NAMALWA (cell line): ENCODE measurements at regions not wholly inside any gene's neighbourhood (a gene's known extent, or its start where the extent isn't known, plus 50 kb on each side); places are given as distances from the start of the nearest gene placed in this dataset.

ENCODE experiments used
- DNase-seq: peaks from one replicate; pipeline ENCODE4 v3.0.0-alpha.2; 2015; ENCODE audit warnings: low spot score

DNA sequence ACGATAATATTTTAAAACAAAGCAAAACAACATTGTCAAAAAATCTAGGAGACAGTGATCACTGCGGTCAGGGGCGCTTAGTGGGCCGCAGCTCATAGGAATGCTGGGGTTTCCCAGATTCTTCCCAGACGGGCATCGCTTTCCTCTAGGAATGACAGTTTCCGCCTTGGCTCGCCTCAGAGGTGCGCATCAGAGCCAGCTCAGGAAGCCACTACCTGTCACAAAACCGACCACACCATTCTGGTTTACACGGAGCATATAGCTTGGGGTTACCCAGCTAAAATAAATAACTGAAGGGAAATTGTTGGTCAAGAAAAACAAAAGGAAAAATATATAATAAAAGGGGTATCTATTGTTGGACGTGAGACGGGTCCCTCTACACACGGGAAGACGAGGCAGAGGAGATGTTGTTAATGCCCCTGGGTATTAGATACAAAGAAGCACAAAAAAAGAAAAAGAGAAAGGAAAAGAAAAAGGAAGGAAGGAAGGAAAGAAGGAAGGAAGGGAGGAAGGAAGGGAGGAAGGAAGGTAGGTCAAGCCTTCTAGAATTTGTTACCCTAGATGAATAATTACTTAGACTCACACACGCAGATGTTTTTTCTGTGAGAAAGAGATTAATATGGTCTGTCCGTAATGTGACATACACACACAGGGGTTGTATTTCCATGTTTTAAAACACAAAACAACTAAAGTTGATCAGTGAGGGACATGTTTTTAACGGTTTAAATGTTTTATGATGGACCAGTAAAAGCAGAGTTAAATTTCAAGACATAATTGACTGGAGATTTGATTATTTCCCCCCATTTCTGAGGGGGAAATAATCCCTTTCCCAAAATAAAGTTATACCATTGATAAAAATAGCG, 292.4 kb upstream of the NFE2L3 start:
- peak; percentile 13 for DNase-seq

DNA sequence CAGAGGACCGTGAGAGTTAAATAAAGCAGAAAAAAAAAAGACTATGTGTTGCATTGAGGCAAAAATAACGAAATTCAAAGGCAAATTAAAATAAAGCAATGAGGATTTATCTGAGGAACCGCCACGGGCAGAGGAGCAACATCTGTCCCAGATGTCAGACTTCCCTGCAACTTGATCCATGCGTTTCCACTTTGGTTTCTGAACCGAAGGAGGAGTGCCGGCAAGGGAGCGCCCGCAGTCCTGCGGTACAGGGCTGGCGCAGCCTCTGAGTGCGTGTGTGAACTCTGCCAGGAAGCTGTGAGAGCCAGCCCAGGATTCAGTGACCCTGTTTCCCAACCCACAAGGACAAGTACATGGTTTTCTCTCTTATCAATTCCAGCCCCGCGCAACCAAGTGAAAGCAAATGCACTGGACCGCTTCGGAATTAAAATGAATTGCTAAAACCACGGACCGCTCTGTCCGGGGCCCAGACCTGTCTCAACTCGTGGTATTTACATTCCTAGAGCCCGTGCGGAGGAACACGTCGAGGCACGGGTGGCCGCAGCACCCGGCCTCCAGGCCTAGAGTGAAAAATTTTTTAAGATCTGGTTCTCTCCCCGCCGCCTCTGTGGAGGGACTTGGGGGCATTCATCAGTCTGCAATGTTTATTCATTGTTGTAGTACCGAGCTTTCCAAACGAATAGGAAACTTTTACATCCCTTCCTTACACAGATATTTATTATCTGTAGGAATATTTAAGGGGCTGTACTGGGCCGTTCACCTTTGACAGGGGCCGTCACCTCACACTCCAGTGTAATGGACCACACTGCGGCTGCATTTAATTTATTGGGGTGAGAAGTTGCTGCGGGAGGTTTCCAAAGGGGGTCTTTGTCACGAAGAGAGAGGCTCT, 291.5 kb upstream of the NFE2L3 start:
- peak; percentile 21 for DNase-seq

DNA sequence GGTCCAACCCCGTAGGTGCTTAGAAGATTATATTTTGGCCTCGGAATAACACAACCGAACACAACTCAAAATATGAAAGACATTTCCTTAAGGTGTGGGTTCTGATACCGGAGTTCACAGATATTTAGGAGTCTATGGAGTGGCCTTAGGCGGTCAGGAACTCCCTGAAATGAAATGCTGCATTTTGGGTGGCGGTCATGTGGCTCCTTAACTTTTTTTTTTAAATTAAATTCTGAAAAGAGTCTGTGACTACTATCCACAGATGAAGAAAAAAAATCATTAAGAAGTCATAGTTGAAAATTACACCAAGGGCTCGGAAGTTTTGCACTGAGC, 290.9 kb upstream of the NFE2L3 start:
- peak; percentile 33 for DNase-seq

DNA sequence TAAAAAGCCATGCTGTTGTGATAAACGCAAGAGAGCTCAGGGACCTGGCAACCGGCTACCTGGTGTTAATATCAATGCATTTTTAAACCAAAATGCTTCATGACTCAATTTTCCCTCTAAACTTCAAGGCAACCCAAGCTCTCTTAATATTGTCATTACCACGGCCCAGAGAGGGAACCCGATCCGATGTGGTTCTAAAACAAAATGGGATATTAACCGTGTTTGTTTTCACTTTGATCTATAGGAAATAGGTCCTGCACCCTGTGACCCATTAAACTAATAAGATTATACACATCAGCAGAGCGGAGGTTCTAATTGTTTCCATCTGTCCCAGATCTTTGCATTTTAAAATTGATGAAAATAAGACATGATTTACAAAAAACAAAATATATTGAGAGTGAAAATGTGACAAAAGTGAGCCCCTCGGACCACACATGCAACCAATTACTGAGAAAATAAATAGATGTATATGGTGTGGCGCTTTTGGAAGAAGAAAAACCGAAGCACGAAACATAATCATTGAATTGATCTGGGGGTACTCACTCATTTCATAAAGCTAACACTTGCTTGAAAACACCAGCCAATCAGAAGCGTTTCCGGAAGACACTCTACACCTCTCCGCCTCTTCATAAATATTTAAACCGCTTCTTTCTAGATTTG, 290.3 kb upstream of the NFE2L3 start:
- DNase-seq = no peak

DNA sequence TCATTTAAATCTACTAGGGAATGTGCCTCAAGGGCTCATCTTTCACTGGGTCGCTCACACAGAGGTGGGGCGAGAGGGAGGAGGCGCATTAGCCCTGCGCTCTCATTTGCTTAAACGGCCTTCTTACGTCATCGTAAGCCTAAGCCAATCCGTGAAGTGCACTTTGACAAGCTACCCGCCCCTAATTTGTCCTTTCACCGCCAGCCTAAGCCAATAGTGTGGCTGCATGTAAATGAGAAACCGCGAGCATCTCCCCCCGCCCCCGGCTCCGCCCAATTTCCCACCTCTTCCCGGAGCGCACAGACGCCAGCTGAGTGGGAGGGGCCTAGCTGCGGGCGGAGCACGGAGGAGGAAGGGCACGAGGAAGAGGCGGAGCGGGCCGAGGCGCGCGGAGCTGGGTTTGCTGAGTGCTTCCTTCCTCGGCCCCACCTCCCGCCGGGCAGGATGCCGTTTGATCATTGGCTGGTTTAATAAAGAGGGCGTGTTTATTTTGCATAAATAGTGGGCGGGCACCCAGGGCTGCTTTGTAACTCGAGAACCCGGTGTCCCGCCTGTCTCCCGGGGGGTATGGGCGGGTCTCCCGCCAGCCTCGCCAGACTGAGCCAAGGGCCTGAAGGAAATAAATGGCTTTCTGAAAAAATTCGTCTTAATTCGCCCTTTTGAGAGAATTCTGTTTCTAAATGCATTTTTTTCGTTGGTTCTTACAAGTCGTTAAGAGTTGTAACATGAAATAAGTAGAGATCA, 289.6 kb upstream of the NFE2L3 start:
- peak; percentile 100 for DNase-seq

DNA sequence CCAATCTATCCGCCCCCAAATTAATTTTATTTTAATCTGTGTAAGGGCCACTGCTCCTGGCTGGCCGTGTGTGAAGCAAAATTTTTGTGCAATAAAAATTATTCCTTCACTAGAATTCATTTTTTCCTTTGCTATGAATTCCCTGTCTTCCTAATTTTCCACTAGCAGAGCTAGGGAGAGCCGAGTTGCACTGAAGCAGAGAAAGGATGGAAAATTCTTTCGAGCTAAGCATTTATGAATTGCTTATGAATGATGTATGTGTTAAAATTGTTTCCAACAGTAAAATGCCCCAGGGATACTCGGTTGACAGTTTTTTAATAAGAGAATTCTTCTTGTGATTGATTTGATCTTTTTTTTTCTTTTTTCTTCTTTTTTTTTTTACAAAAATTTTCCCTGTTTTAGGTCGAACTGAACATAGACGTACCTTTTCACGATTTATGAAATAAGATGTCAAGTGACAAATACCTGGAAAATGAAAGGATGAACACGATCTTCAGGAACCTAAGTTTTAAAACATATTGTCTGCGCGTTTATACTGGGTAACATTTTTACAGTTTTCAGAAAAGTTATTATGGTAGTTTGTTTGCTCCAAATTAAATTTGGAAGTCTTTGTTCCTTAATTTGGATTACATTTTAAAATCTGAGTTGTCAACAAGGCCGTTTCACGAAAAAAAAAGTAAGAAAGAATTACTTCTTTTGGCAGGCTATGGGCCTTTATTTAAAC, 288.8 kb upstream of the NFE2L3 start:
- no peak for DNase-seq

DNA sequence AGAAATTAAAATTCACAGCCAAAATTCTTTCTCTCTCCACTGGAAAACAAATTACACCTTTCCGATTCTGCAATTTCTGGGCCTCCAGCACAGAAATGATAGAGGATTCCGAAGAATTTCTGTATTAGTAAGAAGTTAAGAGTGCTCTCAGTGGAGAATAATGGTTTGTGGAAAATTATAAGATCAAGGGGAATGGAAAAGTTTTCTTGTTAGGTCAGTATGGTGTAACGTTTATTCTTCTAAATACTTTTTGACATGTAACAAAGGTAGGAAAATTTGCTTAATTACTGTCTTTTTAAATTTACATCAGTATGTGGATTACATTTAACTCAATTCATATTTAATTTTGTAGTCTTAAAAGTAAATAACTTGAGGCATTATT, 288.3 kb upstream of the NFE2L3 start:
- DNase-seq = peak; percentile 15

DNA sequence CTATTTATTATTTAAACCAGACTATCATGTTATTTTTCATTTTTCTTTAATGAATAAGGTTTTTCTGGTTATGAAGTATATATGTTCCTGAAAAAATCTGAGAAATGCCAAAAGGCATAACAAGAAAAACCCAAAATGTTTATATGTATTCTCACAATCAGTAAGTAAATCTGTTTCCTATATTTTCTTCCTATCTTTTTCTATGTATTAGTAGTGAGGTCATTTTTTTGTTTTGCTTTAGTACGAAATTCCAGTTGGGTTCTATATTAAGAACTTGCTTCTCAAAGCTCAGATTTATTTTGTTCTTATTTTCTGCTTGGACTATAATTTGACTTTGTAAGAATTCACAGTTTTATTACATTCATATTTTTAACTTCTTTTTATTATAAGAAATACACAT, 287.5 kb upstream of the NFE2L3 start:
- DNase-seq = no peak

DNA sequence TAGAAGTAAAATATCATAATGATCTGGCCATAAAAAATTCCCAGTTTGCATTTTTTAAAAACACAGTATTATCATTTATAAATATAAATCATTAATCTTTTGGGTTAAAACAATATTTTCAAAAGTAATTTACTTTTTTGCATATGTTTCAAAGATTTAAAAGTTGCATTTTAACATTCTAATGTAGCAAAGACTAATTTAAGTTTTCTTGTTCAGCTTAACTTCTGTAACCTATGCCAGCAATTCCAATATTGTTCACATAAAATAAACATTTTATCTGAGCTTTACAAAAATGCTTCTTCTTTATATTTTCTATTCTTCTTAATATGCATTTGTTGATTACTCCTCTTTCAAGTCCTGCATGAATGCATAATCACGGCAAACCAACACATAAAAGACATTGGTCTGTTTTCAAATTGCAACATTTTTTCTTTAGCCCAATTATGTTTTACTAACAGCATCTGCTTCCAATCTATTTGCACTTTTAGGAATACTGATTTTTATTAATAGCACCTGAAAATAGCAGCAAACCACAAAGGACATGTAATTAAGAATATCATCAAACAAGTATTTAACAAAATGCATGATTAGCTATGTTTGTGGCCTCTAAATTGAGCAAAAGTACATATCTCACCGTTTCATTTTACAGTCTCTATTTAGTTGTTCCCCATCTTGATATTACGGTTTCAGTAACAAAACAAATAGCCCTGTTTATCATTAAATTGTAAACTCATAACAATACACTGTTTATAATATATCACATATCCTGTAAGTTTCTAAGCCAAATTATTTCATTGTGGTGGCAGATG, 286.9 kb upstream of the NFE2L3 start:
- no peak for DNase-seq

DNA sequence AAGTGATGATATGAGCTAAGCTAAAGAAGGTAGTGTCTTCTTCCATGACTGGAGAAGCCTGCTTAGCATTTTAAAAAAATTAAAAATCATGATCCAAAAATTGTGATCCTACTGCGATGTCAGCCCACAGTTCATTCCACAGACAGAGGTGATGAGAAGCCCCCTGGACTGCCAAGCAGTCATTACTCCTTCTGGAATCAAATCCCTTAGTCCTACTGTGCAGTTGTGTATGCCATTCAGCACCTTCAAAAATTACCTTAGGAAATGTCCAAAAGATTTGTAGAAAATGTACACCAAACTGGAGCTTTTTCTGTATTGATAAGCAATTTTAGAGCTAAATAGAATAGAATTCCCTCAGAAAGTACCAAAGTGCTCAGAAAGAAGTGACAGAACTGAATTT, 283.5 kb upstream of the NFE2L3 start:
- no peak for DNase-seq

DNA sequence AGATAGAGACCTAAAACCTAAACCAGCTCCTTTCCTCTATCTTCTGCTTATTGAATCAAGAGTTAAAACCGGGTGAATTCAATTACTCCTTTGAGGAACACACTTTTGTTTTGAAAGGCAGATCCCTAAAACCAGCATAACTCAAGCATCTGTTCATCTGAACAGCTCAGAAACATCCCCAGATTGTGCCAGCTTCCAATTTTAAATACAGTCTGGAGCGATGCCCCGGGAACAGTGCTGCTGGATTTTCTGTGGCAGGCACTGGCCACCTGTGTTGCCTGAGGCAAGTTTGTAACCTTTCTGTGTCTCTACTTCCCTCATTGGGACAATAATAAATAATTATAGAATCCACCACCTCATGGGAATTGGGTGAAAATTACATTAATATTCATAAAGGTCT, 281.4 kb upstream of the NFE2L3 start:
- DNase-seq = no peak

DNA sequence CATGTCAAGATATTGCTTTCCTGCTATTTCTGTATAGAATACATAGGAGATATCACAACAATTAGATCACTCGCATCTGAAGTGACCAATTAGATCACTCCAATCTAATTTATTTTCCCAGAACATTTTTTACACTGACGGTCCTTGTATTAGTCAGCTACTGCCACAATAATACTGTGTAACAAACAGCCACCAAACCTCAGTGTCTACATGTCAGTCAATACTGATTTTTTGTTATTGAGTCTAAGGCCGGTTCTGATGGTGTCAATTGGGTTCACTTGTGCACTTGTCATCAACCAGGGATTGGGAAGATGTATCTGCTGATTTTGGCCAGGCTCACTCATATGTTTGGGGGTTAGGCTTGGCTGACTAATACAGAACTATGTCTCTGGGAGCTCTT, 275.9 kb upstream of the NFE2L3 start:
- no peak for DNase-seq

DNA sequence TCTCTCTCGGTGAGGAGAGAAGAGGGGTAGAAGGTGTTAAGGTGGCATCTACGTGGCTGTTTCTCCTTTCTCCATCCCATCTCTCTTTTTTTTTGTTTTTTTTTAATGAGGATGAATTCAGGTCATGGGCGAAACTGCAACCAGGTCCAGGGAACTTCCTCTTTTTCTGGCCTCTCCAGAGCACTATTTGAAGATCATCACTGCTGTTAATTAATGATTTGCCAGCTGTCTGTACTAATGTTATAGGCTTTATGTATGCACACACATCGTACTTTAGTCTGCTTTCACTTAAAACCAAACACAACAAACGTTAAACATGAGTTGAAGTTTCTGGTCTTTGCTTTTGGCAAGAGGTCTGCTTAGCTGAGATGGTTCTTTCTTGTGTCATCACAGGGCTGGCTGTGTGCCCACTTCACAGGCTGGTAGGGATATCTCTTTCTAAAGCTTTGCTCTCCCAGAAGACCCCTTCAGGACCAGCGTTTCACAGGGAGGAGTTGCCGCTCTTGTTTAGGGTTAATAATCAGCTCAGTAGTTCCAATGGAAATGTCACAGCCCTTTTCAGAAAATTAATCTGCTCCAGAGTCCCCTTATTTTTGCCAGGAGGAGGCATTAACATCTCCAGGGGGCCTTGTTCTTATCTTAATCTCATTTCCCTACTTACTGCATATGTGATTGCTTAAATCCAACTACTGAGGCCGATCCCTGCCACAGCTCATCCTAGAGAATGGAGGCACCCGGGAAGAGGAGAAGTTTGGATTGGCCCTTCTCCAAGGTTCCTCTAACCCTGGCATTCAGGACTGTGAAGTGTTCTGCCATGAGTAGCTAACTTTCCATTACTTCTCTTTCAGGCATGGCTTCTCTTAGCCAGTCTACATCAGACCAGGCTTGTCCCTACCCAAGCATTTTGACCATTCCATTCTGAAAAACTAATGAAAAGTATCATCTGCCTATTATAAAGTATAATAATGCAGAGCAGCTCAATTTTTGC, 273.9 kb upstream of the NFE2L3 start:
- DNase-seq = peak; percentile 58

DNA sequence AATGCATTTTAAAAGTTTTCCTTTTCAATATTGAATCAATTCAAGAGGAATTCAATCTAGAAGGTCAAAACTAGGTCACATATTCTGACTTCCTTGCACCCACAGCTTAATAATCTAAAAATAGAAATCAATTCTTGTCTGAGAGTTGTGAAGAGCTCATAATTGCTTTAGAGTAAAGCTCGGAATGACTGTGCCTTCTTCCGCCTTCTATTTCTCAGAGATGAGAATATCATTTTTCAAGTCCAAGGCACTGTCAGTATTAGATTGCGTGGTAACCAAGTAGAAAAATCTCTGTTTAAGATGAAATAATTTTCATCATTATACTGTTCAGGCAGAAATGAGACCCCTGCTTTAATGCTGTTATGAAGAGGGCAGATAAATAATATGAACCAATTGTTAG, 272.2 kb upstream of the NFE2L3 start:
- DNase-seq = no peak

DNA sequence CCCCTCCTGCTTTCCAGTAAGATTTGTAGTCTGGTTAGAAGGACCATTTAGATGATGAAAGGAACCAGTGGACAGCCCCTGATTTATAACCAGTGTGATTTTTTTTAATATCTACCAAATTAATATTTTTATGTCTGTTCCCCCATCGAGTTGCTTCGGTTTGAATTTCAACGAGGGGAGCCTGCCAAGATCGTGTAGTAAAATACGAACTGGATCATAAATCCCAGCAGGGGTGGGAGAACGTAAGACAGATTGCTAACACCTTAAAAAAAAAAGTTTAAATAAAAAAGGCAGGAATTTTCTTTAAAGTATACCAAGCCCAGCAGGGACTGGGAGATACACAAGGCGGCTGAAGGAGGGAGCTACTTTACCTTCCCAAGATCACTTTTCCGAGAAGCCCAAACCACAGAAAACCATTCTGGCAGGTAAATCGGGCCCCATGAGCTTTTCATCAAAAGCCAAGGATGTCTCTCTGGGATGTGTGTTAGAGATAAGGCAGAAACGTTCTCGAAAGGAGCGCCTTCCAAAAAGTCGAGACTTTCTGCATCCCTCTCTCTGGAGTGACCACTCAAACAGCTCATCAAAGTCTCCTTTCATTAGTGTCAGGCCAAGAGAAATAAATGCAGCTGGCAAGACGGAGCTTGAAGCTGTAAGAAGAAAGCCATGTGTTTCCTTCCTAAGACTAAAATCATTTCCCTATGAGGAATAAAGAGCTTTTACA, 270.5 kb upstream of the NFE2L3 start:
- no peak for DNase-seq

DNA sequence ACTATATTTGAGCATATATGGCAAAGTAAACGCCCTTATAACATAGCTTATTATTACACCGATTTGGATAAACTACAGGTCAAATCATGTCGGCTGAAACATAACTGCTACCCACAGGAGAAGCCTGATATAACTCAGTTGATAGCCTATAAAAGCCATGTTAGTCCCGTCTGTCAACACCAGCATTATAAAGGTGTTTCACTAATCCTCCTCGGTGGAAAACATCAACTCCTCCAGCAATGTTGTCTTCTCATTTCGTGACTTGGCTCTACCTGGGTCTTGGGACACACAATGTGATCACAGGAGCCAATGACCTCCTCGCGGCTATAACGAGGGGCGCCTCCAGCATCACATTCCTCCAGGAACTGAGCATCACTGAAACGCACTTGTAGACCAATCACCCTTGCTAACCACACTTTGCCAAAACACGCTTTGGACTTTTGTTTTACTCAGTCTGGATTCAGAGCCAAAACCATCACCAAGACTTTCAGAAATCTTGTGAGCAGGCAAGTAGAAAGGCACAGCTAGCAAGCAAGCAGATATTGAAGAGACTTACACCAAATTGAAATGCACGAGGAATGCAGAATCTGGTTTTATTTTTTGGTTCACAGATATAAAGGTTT, 269.7 kb upstream of the NFE2L3 start:
- no peak for DNase-seq

DNA sequence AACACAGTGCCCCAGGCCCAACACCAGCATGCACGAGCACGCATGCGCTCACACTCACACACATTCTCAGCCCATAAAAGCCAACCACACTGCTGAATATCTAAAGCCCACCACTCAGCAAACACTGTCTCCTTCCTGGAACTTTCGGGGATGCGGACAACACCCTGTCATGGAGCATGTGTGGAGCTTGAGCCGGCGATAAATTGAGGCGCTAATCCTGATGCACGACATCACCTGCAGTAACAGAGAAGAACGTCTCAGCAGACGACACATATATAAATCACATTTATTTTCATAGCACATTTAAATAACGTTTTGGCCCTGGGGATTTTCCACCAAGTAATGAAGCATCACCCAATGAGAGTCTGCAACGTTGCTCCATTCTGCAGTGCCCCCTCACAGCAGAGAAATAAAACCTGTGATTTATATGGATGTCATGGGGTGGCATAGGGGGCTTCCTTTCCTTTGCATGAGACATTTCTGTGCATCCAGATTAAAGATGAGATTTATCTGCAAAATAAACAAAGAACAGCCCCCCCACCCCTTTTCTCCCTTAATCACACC, 267.7 kb upstream of the NFE2L3 start:
- no peak for DNase-seq

DNA sequence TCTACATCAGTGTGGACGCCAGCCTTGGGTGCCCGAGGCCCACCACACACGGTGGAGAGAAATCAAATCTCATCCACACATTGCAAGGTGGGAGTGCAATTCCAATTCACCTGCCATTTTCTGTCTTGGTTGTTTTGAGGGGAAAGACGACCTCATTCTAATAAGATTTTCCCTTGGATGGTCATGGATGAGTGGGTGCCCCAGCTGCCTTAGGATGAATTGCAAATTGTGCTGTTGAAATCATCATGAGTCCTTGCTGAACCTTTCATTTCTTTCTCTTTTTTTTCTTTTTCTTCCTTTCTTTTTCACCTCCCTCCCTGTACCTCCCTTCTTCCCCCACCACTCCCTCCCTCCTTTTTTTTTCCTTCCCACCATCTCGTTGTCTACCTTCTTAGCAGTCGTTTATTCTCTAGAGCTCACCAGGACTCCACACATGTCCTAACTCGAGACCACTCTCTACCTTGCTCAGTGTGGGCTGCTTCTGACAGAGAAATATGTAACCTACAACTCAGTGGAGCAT, 266.9 kb upstream of the NFE2L3 start:
- no peak for DNase-seq
